Skin epidermis (tissue), 12 donors: ENCODE measurements at regions not wholly inside any gene's neighbourhood (a gene's known extent, or its start where the extent isn't known, plus 50 kb on each side); places are given as distances from the start of the nearest gene placed in this dataset.

Experiments
- H3K27ac ChIP-seq, 21 experiments: fragments of 200-600 bp; sonication (generic) in 11 of 21; one replicate each; pipeline ENCODE4 v1.5.0; 2020; ENCODE audit warnings: mild to moderate bottlenecking in 3 of 21, inconsistent platforms in 2 of 21, moderate library complexity in 2 of 21
- H3K4me3 ChIP-seq, 7 experiments: fragments of 200-600 bp; sonication (generic) in 2 of 7; one replicate each; pipeline ENCODE4 v1.5.0; 2020; ENCODE audit warnings: inconsistent platforms in 2 of 7, mild to moderate bottlenecking in 2 of 7, moderate library complexity in 1 of 7

DNA sequence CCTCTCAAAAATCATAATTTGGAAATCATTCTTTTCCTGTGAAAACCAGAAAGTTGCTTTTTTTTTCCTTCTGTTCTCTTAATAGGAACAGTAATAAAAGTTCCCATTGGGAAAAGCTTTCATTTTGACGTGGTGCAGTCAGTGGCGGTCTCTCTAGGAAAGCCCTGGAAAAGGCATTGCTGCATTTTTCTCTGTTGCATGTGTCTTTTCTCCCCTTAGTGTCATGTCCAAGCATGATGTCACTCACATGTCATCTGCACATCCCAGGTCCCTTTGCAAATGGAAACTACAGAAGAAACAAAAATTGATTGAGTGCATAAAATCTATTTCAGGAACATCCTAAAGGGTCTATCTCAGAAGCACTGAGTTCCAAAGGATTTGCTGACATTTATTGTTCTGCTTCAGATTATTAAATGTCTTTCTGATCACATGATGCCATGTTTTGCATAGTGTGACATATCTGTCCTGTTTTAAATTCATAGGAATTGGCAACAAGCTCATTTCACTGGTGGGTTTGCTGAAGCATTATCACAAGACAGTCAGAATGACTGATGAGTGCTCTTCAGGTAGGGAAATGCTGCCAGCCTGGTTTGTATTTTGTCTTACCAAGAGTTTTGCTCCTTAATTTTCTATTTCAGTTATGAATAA lies 208.7 kb downstream of the SOX4 start:
- H3K4me3 ChIP-seq = no peak overlapping the region
- peak overlapping the region in 1 of 21 experiments; percentile 2 for H3K27ac ChIP-seq

DNA sequence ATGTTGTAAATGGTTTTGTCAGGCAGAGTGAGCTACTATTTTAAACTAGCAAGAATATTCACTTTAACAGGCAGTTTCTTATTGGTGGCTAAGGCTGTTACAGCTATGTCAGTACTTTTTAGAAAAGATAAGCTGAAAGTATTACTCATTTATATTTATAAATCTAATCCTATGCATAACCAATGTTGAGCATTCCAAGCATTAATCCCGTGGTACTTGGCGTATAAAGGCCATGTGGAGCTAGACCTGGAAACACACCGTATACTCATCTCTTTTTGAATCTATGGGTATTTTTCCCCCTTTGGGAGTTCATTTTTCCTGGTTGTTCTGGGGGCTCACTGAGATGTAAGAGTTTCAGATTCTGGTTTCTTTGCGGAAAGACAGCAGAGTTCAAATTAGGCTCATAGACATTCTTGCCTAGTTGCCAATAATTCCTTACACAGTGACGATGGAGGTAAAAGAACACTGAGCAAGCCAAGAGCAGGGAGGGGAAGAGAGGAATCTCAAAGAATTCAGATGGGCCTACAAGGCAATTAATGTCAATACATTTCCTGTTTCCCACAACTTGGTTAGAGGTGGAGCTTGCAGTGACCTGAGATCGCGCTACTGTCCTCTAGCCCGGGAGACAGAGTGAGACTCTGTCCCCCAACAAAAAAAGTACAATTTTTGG lies 211.5 kb downstream of the SOX4 start:
- Histone ChIP-seq H3K4me3 (no peak overlapping the region), H3K27ac (no peak overlapping the region)

DNA sequence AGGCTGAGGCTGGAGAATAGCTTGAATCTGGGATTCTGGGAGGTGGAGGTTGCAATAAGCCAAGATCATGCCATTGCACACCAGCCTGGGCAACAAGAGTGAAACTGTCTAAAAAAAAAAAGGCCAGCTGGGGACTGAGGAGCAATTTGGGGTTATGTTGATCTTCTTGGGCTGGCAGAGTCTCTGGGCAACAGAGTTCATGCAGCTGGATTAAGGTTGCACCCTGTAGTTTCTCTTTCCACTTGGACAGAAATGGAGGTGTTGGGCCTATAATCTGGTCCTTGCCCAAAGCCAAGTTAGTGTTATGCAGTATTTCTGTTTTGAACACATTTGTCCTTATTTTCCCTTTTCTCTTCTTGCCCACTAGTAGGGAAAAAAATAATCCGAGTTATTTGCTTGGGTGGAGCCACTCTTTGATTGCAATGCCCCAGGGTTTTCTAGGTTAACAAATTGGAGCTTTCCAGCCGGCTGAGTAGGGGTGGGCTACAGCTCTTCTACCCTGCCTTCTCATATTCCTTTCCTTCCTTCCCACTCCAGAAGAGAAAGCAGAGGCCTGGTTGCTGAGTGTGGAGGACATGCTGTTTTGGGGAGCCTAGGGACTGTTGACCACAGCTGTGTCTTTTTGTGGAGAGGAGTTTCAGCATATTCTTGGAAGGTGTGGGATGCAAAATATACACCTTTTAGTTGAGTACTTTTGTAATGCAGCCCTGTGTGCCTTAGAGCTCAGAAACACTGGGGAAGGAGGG lies 213.9 kb downstream of the SOX4 start:
- peak overlapping the region in 4 of 21 experiments; percentile 17 to 64 (median 33) for H3K27ac ChIP-seq
- no peak overlapping the region for H3K4me3 ChIP-seq

DNA sequence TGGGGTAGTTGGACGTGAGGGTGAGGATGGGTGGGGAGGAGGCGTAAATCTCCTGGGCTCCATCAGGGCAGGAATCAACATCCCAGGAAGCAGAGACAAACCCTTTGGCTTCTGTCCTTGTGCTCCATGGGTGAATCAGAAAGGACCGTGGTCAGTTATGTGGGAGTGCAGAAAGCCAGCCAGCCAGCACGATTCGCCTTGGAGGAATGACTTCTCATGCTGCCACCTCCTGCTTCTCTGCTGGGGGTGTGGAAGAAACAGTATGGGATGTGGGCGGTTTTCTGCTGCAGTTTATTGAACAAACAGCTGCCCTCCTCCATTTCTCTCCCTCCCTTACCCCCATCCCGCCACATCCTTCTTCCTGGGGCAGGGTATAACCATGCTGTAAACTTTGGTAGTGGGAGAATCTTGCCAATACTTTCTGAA lies 214.5 kb downstream of the SOX4 start:
- Histone ChIP-seq H3K4me3 (no peak overlapping the region), H3K27ac (peak overlapping the region in 7 of 21 experiments; percentile 17 to 64 (median 40))

DNA sequence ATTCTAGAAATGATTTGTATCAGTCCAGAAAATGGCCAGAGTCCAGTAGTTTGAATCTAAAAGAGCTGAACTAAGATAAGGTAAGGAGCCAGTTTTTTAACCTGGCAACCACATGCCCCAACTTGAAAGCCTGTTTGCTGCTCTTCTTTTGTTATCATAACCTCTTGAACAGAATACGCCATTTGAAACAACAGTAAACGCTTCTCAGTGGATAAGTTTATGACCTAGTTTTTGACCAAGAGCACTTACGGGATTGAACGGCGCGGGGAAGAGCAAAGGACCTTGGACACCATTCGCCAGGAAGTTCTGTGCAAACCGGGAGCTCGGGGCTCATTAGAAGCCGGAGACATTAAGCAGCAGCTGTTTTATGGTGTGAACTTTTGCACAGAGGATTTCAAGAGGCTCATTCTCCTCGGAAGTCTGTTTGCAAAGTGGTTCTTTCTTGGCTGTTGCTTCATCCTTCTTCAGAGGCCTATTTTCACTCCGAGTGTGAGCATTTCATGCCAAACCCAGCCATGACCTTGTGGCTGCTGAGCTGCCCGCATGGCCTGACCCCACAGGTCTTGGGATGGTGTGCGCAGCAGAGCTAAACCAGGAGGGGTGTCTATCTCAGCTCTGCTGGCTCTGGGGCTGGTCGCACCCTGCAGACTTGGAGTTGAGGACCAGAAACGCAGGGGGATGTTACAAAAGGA lies 215.1 kb downstream of the SOX4 start:
- Histone ChIP-seq H3K27ac (peak overlapping the region in 10 of 21 experiments; percentile 1 to 64 (median 27)), H3K4me3 (no peak overlapping the region)

DNA sequence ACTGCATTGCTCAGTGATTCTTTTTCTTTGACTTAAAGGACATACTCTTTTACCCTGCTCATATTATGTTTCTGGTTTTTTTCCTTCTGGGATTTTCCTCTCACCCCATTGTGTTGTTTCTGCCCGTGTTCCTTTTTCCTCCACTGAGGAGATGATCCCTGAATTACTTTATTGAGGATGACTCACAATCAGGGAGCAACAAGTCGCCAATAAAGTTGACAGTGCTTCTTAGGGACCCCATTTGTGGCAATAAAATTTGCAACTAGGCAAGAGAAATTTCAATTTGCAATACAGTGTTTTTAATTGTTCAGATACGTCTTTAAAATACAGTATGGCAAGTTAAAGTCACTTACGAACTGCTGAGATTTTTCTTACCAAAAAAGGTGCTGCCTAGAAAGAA lies 217.9 kb downstream of the SOX4 start:
- H3K27ac ChIP-seq = no peak overlapping the region
- no peak overlapping the region for H3K4me3 ChIP-seq

DNA sequence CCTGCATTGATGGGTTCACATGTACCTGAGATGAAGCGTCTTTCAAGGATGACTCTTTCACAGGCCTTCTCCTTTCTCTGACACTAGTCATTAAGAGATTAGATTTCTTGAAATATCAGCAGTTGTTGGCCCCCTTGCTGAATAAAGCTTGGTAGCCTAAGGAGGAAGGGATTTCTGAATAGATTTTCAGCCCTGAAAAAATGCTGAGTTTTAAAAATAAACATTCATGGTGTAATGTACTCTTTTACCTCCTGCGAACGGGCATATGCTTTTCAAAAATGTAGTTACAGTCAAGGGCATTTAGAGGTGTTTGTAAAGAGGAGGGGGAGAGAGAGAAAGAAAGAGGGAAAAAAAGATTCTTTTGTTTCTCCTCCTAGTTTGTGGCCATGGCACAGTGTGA lies 222.7 kb downstream of the SOX4 start:
- peak overlapping the region in 1 of 21 experiments; percentile 3 for H3K27ac ChIP-seq
- no peak overlapping the region for H3K4me3 ChIP-seq

DNA sequence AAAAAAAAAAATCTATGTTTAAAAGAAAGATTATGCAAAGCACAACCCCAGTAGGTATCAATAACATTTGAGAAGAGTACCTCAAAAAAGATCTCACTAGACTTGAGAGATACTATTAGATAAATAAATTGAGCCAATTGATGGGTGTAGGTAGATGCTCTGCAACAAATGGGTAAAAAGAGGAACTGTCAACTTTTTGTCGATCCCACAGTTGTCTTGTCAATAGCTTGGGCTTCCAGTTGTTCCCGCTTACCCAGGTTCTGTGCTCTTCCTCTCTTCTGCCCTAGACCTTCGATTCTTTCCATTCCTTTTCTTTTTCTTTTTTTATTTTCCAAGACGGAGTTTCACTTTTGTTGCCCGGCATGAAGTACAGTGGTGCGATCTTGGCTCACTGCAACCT lies 226.9 kb downstream of the SOX4 start:
- no peak overlapping the region for H3K27ac ChIP-seq
- no peak overlapping the region for H3K4me3 ChIP-seq

DNA sequence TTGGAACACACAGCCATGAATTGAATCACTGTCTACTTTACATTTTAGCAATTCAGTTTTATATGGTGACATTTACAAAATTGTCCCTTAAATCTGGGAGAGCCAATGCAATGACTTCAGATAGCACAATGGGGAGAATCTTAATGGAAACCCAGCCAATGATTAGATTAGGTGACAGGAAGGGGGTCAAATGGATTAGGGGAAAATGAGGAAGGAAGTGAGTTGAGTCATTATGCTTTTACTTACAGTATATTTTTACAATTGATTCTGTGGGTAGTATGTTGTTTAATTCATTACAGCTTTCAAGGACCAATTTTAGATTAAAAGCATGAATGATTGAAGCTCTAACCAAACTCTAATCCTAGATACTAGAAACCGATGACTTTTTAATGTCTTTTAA lies 229.8 kb downstream of the SOX4 start:
- H3K4me3 ChIP-seq = no peak overlapping the region
- no peak overlapping the region for H3K27ac ChIP-seq

DNA sequence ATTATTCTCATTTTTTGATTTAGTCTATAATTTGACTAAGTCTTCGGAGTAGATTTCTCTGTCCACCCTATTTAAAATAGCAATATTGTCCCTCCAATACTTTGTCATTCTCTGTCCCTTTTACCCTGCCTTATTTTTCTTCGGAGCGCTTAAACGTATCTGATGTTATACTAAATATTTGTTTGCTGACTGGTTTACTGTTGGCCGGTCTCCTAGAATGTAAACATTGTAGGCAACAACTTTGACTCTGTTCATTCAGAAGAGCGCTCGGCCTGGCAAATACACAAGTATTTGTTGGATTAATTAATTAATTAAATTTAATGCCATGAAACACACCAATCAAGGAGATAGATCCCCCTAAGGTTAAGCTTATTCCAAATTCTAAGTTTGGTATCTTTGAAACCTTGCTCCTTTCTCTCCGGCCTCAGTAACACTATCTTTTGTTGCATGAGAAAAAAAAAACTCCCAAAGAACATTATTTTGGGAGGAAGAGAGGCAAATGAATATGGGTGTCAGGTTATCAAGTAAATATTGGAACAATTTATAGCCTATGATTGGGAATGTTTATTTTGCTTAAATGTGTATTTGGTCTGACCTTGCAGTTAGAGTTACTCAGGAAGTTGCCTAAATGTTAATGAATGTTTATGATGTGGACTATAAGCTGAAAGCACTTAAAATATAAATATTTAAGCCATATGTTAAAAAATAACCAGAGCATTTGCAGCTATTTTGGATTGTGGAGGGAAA lies 231.1 kb downstream of the SOX4 start:
- Histone ChIP-seq H3K27ac (no peak overlapping the region), H3K4me3 (no peak overlapping the region)

DNA sequence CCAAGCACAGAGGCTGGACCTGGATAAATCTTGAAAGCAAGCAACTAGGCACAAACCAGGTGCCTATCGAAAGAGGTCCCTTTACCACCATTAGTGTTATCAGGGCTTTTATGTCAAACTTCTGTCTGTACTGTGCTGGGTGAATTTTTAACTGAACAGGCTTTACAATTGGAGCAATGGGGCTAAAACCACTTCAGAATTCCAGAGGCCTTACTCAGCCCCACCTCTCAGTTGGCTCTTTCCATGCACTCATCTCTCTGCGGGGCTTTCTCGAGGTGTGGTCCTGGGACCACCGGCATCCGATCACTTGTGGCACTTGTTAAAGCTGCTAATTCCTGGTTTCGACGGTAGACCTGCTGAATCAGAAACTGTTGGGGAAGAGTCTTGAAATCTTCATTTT lies 232.5 kb downstream of the SOX4 start:
- no peak overlapping the region for H3K27ac ChIP-seq
- H3K4me3 ChIP-seq = no peak overlapping the region

DNA sequence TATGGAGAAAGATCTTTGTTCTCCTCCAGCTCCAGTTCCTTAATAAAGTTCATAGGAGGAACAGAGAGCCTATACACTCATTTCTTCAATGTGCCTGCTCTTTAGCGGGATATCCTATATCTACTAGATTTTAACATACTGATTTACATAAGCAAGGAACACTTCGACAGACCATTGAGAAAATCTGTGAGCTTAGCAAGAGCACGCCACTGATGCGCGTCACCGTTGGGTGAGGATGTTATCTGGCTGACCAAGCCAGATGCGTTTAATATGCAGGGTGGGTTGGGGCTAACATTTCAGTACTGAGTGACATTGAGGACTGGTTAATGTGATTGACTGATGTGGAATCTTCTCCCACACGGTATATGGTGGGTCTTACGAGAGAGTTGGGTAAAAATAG lies 233.4 kb downstream of the SOX4 start:
- no peak overlapping the region for H3K4me3 ChIP-seq
- no peak overlapping the region for H3K27ac ChIP-seq

DNA sequence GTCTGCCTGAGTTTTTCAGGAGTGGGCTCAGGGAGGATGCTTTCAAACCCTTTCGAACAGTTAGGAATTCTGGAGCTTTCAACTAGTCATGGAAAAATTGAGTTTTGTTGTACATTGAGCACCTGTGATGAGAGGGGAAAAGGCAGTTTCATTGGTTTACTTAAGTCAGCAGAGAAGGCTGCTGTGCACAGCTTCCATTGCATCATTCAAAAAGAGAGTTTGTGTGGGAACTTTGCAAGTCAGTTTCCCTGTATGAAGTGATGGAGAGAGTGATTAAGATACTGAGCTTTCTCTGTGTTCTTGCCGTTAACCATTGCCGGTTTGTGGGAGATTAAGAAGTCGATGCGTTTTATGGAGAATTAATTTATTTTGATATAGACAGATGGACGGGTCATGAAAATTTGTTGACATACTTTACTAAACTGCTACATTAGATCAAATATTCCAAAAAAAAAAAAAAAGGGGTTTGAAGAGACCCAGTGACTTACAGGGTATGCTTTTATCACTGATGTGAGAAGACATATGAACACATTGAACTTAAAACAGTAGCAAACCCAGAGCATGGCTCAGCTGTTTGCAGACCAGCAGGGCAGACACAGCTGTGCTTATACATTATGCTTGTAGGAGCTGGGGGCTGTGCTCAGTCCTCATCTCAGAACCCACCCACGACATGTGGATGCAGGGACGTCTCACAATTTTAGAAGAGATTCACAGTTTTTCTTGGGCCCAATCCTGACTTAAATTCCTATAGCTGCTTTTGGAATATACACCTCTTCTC lies 234.1 kb downstream of the SOX4 start:
- Histone ChIP-seq H3K4me3 (no peak overlapping the region), H3K27ac (no peak overlapping the region)

DNA sequence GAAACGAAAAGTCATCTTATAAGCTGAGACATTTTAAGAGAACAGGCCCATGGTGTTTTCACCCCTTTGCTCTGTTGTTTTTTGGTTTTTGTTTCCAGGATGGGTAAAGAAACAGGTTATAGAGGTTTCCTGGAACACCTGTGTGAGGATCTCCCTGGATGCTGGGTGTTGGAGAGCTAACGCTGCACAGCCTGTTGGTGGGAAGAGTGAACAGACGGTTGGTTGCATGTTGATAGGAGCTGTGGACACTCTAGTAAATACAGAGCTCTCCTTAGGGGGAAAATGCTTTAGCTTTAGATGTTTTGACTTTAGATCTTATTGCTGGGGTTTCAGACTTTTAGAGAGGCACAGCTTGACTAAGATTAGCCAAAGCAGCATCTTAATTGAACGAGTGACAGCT lies 235.2 kb downstream of the SOX4 start:
- Histone ChIP-seq H3K4me3 (no peak overlapping the region), H3K27ac (no peak overlapping the region)

DNA sequence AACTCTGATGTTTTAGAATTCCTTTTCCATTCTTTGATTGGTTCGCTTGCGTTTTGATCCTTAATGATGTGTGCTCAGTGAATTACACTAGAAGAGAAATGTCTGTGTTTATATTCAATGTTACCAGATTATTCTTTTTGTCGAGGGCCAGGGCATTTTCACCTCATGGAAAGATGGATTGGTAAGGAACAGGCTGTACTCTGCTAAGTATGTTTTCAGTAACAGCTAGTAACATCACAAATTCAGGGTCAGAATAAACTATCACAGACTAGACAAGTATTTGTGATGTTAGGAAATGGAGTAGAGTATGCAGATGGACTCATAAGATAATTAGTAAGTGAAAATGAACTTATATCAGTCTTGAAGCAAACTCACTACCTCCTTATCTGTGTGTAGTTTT lies 235.6 kb downstream of the SOX4 start:
- Histone ChIP-seq H3K4me3 (no peak overlapping the region), H3K27ac (no peak overlapping the region)

DNA sequence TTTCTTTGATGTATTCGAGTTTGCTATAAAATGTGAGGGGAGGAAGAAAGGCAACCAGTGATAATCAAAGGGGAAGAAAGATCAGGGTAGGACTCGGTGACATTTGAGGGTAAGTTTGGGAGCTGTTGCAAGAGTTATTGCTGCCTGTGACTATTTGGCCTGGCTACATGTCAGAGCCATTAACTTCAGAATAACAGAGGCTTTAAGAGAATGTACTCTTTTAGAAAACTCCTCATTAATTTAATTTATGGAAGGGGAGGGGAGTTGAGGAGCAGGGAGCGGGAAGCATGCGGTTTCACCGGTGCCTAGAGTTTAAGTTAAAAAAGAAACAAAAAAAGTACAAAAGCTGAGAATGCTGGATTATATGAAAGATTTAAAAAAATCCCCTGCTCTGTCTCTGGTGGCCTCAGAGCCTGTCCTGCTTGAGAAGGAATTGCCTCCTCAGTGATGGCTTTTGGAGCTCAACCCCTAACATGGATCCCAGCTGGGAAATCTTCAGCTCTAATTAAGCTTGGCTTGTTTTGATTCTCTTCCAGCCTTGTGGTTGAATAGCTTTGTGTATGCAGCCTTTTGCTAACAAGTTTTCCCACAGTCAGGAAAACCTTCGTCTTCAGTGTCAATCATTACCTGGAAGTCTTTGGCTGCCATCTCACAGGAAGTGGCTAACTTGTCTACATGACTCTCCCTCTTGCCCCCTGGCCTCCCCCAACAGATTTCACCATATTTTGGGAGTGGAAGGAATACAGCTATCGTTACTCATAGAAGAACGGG lies 238.2 kb downstream of the SOX4 start:
- Histone ChIP-seq H3K4me3 (no peak overlapping the region), H3K27ac (peak overlapping the region in 2 of 21 experiments; percentile 7 to 45)

DNA sequence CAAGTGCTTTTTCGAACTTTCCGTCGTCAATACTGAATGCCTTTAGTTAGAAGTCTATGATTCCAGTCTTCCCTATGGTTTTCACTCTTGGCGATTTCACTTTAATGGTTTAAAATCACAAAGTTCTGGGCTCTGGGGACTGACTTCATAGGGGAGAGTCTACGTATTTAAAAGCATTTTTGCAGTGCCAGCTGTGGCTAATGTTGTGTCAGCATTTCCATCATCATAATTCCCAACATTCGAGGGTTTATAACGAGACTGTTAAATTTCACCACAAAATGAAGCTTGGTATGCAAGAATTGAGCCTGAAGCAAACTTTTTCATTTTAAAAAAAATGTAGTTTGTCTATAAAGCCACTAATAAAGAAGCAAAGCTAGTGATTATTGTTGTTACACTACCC lies 242.7 kb downstream of the SOX4 start:
- no peak overlapping the region for H3K27ac ChIP-seq
- H3K4me3 ChIP-seq = no peak overlapping the region

DNA sequence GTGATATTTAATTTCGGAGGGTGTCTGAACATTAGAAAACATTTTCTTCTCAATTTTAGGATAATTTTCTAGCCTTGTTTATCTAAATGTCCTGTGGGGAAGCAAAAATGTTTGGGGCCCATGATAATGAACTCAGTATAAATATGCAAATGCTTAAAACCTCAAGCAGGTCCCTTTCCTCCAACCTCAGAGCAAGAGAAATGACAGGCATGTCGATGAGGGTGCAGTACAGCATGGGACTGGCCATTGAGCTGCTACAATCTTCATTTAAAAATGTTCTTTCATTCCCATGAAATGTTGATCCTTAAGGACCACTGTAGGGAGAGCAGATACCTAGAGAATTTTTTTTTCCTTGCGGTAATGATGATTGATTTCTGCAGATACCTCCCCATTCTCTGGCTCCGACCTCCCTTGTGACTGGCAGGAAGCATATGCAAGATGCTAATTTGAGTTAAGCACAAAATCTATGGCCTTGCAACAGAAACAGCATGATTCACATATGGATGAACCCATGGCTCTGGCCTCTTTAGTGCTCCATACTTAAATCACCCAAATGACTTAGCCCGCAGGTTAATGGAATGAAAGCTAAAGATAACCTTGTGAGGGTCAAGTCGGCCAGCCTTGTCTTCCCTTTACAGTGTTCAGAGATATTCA lies 243.3 kb downstream of the SOX4 start:
- Histone ChIP-seq H3K27ac (no peak overlapping the region), H3K4me3 (no peak overlapping the region)
